GM12872 (cell line): ENCODE measurements at regions not wholly inside any gene's neighbourhood (a gene's known extent, or its start where the extent isn't known, plus 50 kb on each side); places are given as distances from the start of the nearest gene placed in this dataset.

Source experiments
- CTCF ChIP-seq: IDR thresholded peaks from 3 replicates; pipeline ENCODE4 v1.5.1; 2011; ENCODE audit warnings: low read depth, mild to moderate bottlenecking, low read length, moderate library complexity; ENCODE audit not compliant: insufficient read depth

GRCh38 chrX:13102636-13103035 is 58.2 kb upstream of the FAM9C start:
- no peak for TF ChIP-seq CTCF

GRCh38 chrX:13101441-13102139 is 57.2 kb upstream of the FAM9C start:
- no peak for TF ChIP-seq CTCF

- TF ChIP-seq CTCF = no peak
Observed at GRCh38 chrX:13099121-13099520, 54.7 kb upstream of the FAM9C start.

- TF ChIP-seq CTCF = no peak
Observed at GRCh38 chrX:13096728-13097127, 52.3 kb upstream of the FAM9C start.

- TF ChIP-seq CTCF = no peak
Observed at GRCh38 chrX:13094828-13095341, 50.5 kb upstream of the FAM9C start.

GRCh38 chrX:13094374-13094773 is 50.0 kb upstream of the FAM9C start:
- TF ChIP-seq CTCF = no peak
